22Rv1 (cell line): ENCODE measurements at regions not wholly inside any gene's neighbourhood (a gene's known extent, or its start where the extent isn't known, plus 50 kb on each side); places are given as distances from the start of the nearest gene placed in this dataset.

Source experiments
- CTCF ChIP-seq: fragments of 450-650 bp; IDR thresholded peaks from 2 replicates; pipeline ENCODE4 v1.5.1; 2017; ENCODE audit warnings: mild to moderate bottlenecking
- ZFX ChIP-seq: fragments of 450-650 bp; IDR thresholded peaks from 2 replicates; pipeline ENCODE4 v1.6.1; 2017; ENCODE audit warnings: antibody characterized with exemption, borderline replicate concordance

- TF ChIP-seq CTCF (no peak), ZFX (no peak)
Measured at GRCh38 chr6:78808356-78808891, 58.9 kb upstream of the IRAK1BP1 start.
